ENCODE measurements at regions not wholly inside any gene's neighbourhood (a gene's known extent, or its start where the extent isn't known, plus 50 kb on each side); places are given as distances from the start of the nearest gene placed in this dataset.
"Not testable (repeated sequence)": the region's sequence is repeated elsewhere in the genome, so short reads cannot be mapped to it uniquely, and the experiment has no call there.

DNA sequence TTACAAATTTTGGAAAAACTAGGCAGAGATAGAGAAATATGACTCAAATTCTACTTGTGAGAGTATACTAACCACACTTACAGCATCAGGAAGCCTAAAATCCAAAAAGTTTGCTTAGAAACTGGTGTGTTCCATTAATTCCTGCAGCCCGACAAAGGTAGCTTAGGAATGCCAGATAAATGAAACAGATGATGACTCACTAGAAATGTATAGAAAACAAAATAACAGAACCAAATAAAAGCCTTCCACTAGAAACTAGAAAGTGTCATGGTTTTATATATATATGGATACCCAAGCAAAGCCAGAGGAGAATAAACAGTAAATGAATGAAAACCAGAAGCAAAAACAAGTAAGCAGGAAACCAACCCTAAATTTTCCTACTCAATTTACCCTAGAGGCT is 272.2 kb upstream of the PRDM9 start:
- DNase-seq, result no peak

DNA sequence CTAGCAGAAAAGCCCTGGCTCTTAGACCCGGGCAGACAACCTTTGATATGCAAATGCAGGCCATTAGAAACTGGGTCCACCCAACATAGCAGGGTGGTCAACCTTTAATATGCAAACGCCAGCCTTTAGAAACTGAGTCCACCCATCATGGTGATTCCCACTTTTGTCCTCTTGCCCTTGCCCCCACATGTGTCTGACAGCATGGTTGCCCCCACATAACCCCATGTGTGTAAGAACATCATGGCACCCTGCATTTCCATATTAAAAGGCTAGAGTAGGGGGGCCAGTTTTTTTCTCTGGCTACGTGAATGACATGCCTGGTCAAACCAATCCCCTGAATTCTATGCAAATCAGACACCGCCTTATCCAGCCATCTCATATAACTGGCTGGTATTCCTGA is 273.2 kb upstream of the PRDM9 start:
- no peak for DNase-seq

DNA sequence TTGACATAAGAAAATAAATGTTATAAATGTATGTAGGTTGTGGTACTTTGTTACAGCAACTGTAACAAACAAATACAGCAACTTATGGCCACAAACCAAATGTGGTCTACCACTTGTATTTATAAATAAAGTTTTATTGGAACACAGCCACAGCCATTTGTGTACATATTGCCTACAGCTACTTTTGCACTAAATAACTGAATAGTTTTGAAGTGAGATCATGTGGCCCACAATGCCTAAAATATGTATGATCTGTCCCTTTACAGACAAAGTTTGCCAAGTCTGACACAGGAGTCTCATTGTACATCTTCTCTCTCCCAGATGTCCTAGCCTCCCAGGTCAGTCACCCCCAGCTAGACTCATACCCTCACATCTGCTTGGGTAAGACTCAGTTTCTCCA is 283.6 kb upstream of the PRDM9 start:
- DNase-seq, result no peak

DNA sequence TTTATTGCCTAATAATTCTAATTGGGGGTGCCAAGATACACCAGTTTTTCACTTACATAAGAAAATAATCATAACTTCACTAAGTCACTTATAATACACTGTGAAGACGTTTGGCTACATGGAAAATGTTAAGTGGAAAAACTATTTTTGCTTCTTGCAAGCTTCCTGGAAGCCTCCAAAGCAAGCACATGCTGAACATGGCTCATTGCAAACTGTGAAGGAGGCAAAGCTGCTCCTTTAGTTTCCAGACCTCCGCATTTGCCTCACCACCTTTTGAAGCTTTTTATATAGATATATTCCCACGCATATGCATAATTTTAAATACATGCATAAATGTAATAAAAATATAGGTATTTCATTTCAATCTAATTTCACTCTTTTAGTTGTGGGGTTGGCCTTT is 285.6 kb upstream of the PRDM9 start:
- no peak for DNase-seq

DNA sequence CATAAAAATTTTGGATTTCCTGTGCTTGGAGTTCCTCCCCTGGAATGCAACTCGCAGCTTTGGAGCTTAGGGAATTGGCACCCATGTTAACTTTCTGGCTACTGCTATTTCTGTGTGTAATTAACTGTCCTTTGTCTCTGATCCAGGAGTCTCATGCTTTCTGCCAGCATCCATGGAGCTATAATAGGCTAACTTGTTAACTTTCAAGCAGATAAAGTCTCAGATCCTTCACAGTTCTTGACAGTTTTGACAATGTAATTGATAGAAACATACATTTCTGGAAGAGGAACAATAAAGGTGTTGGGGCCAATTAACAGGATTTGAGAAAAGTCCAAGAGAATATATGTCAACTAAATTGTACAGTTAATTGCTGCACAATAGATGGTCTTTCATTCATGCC is 290.2 kb upstream of the PRDM9 start:
- DNase-seq, result no peak

DNA sequence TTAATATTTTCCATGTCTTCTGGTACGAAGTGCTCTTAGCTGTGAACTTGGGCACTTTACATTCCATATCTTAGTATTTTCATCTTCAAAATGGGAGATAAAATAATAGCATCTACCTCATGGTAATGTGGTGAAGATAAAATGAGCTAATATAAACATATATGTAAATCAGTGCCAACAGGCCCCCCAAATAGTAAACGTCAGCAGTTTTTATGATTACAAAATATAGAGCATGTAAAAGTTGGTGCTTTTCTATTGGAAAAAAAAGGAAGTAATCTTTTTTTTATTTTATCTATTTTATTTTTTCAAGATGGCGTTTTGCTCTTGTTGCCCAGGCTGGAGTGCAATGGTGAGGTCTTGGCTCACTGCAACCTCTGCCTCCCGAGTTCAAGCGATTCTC is 291.1 kb upstream of the PRDM9 start:
- no peak for DNase-seq

DNA sequence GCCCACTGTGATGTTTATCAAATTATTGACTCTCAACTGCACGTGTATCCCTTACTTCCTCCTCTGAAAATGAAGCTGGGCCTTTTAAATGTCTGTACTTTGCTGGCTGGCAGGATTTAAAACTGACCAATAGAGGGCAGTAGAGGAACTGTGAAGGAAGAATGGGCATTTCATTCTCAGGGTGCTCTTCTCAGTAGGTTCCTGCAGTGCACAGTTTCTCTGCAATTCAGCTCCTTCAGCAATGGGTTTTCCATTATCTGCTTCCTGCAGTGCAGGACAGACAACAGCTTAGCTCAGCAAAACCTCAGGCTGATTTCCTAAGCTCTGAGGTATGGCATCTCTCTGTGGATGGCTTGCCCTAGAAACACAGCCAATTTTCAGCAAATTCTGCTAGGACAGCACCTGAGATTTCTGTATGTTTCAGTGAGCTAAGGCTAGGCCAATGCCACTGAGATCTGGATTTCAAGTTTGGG is 298.4 kb upstream of the PRDM9 start:
- DNase-seq, result peak; percentile 27 to 56 (median 34)

DNA sequence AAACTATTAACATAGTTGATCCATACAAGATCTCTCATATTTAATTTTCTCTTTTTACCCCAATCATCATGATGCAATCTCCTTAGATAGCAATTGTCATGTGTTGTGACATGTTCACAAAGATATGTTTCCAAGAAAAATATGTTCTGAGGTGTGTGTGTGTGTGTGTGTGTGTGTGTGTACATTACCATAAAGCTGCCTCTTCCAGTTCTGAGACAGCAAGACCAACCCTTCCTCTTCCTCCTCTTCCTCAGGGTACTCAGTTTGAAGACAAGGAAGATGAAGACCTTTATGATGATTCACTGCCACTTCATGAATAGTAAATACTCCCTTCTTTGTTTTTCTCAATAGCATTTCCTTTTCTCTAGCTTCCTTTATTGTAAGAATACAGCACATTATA is 303.3 kb upstream of the PRDM9 start:
- no peak for DNase-seq

DNA sequence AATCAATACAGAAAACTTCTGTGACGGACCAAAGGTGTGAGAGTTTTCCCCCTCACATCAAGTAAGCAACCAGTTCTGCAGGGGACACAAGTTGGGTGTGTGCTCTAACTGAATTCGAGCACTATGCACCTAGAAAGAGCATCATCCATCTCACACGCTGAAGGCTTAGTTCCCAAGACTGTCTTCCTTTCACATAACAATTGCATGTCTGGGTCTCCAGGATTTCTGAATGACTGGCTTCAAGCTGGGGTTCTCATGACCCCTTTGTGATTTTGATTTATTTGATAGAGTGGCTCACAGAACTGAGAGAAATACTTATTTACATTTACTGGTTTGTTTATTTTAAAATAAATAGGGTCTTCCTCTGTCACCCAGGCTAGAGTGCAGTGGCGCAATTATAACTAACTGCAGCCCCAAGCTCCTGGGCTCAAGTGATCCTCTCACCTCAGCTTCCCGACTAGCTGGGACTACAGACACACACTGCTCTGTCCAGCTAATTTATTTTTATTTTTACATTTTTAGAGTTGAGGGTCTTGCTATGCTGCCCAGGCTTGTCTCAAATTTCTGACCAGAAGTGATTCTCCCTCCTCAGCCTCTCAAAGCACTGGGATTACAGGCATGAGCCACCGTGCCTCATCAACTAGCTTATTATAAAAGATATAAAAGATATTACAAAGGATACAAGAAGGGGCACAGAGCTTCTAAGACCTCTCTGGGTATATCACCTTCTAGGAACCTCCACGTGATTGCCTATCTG is 316.7 kb upstream of the CDH12 start:
- DNase-seq, result no peak

DNA sequence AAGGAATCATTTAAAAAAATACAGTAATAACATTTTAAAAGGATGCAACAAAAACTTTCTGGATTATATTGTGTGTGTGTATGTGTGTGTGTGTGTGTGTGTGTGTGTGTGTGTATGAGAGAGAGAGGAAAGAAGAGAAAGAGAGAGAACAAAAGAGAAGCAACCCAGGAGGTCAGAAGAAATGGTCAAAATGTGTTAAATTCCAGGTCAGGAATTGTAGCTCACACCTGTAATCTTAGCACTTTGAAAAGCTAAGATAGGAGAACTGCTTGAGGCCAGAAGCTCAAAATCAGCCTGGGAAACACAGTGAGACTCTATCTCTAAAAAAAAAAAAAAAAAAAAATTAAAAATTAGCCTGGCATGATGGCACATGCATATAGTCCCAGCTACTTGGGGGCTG is 311.8 kb upstream of the CDH12 start:
- no peak for DNase-seq

DNA sequence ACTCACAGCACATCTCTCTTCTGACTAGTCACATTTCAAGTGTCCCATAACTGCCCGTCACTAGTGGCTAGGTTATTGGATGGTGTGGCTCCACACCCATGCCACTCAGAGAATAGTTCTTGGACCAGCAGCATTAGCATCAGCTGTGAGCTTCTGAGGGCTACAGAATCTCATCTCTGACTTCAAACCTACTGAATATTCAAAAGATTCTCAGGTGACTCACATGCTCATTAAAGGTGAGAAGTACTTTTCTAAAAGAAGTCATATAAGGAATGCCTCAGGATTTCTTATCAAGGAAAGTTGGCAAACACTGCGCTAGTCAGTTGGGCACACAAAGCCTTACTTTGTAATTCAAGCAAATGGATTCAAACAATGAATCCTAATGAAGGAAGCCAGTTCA is 305.0 kb upstream of the CDH12 start:
- DNase-seq, result no peak

DNA sequence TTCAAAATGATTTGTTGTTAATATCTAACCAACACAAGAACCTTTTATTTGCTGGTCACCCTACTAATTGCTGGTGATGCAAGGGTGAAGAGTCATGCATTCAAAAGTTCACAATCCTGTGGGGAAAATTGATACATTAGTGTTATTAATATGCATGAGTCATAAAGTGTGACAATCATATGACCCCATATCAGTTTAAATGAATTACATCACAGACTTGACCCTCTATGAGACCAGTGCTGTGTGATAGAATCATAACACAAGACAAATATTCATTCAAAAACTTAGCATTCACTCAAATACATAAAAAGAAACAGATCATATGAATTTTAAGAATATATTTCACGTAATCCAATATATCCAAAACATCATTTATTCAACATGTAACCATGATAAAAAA is 304.6 kb upstream of the CDH12 start:
- no peak for DNase-seq

DNA sequence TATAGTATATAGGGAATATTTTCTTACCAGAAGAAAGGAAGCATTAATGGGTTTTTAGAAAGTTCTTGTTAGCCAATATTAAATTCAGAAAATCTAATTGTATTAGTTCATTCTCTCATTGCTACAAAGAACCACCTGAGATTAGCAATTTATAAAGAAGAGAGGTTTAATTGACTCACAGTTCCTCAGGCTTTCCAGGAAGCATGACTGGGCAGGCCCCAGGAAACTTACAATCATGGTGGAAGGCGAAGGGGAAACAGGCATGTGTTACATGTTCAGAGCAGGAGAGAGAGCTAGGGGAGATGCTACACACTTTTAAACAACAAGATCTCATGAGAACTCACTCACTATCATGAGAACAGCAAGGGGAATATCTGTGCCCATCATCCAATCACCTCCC is 304.0 kb upstream of the CDH12 start:
- no peak for DNase-seq

DNA sequence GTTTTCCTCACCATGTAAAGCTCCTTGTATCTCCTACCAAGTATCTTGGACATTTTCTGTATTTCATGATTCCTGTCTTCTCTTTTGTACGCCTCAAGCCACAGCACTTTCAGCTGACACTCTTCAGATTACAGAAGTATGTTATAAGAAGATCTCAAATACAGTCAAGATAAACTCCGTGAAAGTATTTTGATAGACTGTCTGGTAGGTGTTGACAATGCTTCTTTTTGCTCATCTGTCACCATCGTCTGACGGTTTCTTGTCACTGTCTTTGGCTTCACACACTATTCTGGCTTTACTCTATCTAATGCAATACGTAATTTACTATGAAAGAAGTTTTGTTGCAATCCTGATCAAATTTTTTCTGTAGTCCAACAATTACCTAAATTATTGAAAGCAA is 294.5 kb upstream of the CDH12 start:
- DNase-seq, result no peak

DNA sequence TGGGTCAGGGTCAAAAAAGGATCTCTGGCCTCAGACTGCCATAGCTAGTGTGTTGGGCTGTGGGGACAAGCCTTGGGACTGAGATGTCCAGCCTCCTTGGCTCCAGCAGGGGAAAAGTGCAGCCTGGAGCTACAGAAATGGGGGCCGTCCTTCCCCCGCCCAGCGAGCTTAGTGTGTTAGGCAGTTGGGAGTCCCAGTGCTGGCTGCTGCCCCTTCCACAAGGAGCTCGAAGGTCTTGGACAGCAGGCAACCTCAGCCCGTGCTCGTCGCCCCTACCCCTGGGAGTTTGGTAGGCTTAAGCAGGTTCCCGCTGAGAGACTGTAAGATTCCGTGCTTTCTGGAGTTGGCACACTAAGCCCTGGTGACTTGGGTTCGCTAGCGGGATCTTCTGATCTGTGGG is 293.0 kb upstream of the CDH12 start:
- no peak for DNase-seq

DNA sequence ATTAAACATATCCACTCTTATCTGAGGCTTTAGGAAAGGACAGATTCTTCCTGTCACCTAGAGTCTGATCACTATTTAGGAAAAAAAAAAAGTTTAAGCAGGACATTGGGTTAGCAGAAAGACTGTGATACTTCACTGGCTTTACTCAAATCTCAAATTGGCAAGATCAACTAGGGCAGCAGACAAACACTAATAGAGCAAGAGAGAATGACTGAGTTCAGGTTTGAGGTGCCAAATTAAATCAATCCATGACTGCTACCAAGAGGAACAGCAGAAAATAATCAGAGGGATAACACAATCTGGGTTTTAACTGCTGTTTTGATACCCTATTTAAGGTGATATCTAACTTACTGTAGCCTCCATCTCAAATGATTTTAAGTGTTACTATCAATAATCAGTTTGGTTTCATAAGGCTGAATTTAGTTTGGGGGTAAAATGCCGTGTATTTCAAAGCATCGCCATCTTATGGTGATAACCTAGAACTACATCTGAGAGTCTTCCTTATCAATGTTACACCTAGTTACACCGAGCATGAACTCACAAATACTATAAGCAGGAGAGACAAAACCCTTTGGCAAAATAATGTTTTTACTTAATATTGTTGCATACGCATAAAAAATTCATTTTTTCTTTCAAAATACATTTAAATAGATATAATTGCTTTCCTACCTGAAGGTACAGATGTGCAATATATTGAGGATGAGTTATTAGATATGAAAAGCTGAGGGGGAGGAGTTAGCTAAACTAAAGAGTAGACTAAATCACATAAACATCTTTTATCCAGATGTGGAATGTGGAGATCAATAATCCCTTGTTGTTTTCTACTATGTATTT is 286.4 kb upstream of the CDH12 start:
- DNase-seq, result peak in 1 of 3 donors; percentile 11

DNA sequence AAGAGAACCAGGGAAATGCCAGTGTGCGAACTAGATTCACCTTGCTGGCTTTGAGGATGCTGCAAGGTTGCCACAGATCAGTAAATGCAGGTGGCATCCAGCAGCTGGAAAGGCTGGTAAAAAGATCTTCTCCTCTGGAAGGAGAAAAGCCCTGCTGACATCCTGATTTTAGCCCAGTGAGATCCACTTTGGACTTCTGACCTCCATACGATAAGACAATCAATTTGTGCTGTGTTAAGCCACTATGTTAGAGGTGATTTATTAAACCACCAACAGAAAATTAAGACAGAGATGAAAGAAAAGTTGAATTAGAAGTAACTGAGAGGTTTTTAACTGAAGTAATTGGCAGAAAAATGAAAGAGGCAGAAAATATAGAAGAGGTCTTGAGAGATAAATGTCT is 283.8 kb upstream of the CDH12 start:
- DNase-seq, result no peak

DNA sequence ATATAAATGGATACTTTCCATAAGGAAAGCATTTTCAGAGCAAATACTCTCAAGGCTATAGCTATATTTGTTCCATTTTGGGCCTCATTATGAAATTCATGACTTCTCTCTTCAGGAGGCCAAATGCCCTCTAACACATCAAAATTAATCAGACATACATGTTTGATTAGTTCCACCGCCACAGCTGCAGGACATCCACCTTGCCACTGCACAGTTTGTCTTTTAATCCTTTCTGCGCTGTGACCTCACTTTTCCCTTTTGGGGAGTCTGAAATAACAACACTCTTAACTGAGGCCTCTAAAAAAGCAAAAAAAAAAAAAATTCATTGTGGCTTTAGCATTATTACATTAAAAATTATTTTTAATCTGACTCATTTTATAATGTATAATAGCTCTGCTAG is 279.1 kb upstream of the CDH12 start:
- no peak for DNase-seq

DNA sequence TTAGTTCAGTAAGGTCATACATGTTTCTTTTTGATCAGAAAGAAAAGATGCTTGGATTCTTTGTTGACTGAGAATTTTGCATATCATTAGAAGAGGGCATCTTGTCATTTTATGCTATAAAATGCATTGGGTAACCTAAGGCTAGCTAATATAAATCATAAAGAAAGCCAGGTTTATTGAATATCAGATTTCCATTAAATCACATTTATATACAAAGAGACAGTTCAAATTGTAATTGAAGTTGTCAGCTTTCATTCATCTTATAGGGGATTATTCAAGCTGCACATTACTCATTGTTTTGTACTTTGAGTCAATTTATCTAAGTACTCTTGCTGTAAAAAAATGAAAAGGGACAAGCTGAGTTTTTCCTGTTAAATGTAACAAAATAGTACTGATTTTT is 259.1 kb upstream of the CDH12 start:
- no peak for DNase-seq

DNA sequence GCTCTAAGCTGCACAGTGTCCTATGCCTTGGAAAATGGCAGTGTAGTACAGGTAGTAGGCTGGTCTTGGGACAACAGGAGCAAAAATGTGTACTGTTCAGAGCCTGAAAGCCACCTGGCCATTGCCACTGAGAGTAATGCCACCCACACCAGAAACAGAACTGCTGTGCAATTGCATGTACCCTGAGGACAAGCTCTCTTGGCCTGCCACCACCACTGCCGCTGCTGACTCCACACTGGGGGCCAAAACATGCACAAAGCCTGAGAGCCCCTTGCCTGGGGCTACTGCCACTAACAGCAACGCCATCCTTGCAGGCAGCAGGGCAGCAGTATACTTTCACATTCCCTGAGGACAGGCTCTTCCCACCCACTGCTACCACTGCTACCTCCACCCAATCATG is 251.9 kb upstream of the CDH12 start:
- no peak for DNase-seq

DNA sequence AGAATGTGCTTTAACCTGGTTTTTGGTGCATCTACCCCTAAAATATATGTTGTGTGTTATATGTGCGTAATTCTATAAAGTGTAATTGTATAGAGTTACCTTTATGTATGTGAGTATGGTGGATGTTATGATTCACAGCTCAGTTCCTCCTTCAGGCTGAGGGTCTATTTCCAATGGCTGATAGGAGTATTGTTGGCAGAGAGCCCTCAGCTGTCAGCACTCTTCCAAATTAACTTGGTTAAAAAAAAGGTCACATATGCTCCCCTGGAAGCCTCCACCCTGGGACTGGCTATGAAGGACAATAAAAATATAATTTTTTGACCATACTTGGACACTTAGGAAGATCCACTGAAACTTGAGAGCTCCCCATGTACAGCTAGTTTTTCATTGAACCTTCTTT is 250.4 kb upstream of the CDH12 start:
- DNase-seq, result no peak

DNA sequence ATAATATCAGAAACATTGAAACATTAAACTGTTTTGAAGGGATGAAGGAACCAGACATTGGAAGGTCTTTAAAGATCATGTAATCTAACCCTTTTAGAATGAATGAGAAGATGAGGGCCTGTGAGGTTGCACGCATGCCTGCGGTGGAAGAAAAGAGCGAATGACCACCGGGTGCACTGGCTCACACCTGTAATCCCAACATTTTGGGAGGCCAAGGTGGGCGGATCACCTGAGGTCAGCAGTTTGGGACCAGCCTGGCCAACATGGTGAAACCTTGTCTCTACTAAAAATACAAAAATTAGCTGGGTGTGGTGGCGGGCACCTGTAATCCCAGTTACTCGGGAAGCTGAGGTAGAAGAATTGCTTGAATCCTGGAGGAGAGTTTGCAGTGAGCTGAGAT is 242.3 kb upstream of the CDH12 start:
- DNase-seq, result not testable (repeated sequence)

DNA sequence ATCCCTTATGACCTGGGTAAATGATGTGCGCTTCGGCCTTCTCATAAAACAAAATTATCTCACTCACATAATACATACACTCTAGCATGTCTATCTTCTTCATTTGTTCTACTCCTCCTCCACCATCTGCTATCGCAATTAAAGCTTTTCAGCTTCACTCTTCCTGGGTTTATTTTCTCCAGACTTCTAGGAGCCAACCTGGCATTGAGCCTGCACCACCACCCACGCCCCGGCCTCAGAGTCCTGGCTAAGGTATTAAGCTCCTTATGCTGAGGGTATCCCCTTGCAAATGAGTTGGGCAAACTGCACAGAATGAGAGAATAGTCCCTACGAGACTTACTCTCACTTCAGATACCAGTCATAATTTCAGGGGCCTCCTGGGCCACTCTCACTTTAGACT is 236.1 kb upstream of the CDH12 start:
- peak in 2 of 3 donors; percentile 3 to 34 for DNase-seq

DNA sequence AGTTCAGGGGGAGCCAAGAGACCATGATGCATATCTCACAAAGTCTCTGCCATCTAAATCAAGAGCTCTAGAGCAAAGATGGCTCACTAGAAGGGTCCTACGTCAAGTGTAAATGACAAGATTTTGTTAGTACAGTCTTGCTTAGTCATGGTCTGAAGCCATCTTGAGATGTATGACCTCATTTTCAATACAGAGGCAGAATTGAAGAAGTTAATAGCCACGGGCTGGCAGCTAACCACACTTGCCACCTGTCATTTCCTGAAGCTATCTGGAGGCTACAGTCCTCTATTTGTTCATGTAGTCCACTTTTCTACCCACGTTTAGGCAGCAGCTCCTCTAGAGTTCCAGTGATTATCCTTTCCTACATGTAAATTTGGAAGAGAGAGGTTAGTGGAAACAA is 231.7 kb upstream of the CDH12 start:
- DNase-seq, result no peak

Measured in muscle of back (tissue), 3 donors.